COLO829 (cell line): ENCODE measurements at regions not wholly inside any gene's neighbourhood (a gene's known extent, or its start where the extent isn't known, plus 50 kb on each side); places are given as distances from the start of the nearest gene placed in this dataset.
"Not testable (repeated sequence)": the region's sequence is repeated elsewhere in the genome, so short reads cannot be mapped to it uniquely, and the experiment has no call there.

Experiments
- DNase-seq: peaks from one replicate; pipeline ENCODE4 v3.0.0; 2012; ENCODE audit warnings: low spot score

- DNase-seq = no peak
These were observed 115.8 kb upstream of the FBXL7 start for GRCh38 chr5:15384176-15384575.

- no peak for DNase-seq
These were observed 116.5 kb upstream of the FBXL7 start for GRCh38 chr5:15383469-15383868.

GRCh38 chr5:15383021-15383420, 117.0 kb upstream of the FBXL7 start:
- DNase-seq = no peak

- no peak for DNase-seq
These were observed 122.2 kb upstream of the FBXL7 start for GRCh38 chr5:15377573-15378340.

- no peak for DNase-seq
These were observed 123.2 kb upstream of the FBXL7 start for GRCh38 chr5:15376803-15377202.

- no peak for DNase-seq
These were observed 123.9 kb upstream of the FBXL7 start for GRCh38 chr5:15376088-15376487.

- DNase-seq = no peak
These were observed 124.4 kb upstream of the FBXL7 start for GRCh38 chr5:15375559-15375958.

GRCh38 chr5:15374886-15375285, 125.1 kb upstream of the FBXL7 start:
- DNase-seq = no peak

- no peak for DNase-seq
These were observed 126.8 kb upstream of the FBXL7 start for GRCh38 chr5:15373151-15373550.

GRCh38 chr5:15371184-15371583, 128.8 kb upstream of the FBXL7 start:
- no peak for DNase-seq

- DNase-seq = no peak
These were observed 131.1 kb upstream of the FBXL7 start for GRCh38 chr5:15368835-15369234.

GRCh38 chr5:15367489-15367888, 132.5 kb upstream of the FBXL7 start:
- DNase-seq = no peak

GRCh38 chr5:15366676-15367391, 133.1 kb upstream of the FBXL7 start:
- DNase-seq = no peak

GRCh38 chr5:15365070-15365469, 134.9 kb upstream of the FBXL7 start:
- no peak for DNase-seq

GRCh38 chr5:15363601-15364000, 136.4 kb upstream of the FBXL7 start:
- DNase-seq = no peak

GRCh38 chr5:15357092-15357453, 142.9 kb upstream of the FBXL7 start:
- DNase-seq = not testable (repeated sequence)

- DNase-seq = not testable (repeated sequence)
These were observed 143.5 kb upstream of the FBXL7 start for GRCh38 chr5:15356308-15357091.

GRCh38 chr5:15354021-15354420, 146.0 kb upstream of the FBXL7 start:
- DNase-seq = no peak

- DNase-seq = no peak
These were observed 146.8 kb upstream of the FBXL7 start for GRCh38 chr5:15353086-15353645.

GRCh38 chr5:15350614-15351013, 149.4 kb upstream of the FBXL7 start:
- no peak for DNase-seq

- no peak for DNase-seq
These were observed 153.2 kb upstream of the FBXL7 start for GRCh38 chr5:15346738-15347137.

- no peak for DNase-seq
These were observed 155.0 kb upstream of the FBXL7 start for GRCh38 chr5:15344954-15345353.

- no peak for DNase-seq
These were observed 161.4 kb upstream of the FBXL7 start for GRCh38 chr5:15338546-15338945.
